NCI-H1694 treated with DMSO at 0.1 percent for 48 hours (cell line): ENCODE measurements at regions not wholly inside any gene's neighbourhood (a gene's known extent, or its start where the extent isn't known, plus 50 kb on each side); places are given as distances from the start of the nearest gene placed in this dataset.

Source experiments
- DNase-seq: peaks from one replicate; lab custom pipeline; 2025; lab: John Stamatoyannopoulos, UW

DNA sequence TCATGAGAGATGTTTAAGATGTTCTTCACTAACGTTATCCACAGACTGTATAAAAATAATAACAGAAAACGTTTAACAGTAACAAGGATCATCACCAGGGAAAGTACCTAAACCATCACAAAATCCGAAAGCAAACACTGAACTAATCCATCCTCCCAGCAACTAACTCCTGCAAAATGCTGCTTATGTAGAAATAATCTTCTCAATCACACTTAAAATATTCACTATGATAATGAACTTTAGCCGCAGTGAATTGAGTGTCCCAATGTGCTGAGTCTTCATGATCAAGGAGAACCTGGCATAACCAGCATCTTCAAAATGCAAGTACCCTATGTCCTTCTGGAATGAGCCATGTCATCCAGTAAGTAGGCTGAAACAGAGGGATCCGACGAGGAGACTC, 166.1 kb downstream of the LTN1 start:
- no peak for DNase-seq

- no peak for DNase-seq
Observed at GRCh38 chr21:28826021-28826420, 166.7 kb downstream of the LTN1 start.

GRCh38 chr21:28823429-28823828, 169.2 kb downstream of the LTN1 start:
- no peak for DNase-seq

- DNase-seq, result no peak
Observed at GRCh38 chr21:28822486-28823335, 170.0 kb downstream of the LTN1 start.

GRCh38 chr21:28822123-28822399, 170.6 kb downstream of the LTN1 start:
- DNase-seq, result no peak

DNA sequence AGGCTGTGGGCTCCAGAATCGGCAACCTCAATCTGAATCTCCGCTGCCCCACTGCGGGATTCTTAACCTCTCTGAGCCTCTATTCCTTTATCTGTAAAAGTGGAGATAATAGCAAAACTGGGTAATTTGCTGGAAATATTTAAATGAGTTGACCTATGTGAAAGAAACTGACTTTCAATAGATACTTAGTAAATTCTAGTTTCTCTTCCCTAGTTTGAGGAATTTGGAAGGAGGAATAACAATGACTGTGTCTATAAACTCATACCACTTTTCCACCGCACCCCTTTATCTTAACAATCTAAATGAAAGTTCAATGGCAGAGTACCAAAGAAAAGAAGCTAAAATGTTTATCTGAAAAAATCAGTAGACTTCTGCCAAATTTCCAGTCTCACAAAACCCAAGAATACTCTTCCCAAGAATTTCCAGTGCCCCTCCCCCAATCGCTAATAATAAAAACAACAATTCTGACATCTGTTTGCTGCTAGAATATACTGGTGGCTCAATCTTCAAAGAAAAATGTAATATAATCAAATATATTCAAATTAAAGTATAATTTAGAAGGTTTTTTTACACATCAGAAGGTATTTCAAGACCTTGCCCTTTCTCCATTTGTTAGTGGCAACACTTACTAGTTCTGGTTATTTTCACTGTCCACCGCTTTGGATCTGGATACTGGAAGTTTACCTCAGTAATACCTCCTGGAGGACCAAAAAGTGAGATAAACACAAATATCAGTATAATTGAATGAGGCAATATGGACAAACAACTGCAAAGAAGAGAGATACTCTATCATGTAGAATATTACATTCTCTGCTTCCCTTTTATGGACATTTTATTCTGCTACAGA, 171.2 kb downstream of the LTN1 start:
- DNase-seq, result no peak

- no peak for DNase-seq
Observed at GRCh38 chr21:28818663-28819278, 173.9 kb downstream of the LTN1 start.

DNA sequence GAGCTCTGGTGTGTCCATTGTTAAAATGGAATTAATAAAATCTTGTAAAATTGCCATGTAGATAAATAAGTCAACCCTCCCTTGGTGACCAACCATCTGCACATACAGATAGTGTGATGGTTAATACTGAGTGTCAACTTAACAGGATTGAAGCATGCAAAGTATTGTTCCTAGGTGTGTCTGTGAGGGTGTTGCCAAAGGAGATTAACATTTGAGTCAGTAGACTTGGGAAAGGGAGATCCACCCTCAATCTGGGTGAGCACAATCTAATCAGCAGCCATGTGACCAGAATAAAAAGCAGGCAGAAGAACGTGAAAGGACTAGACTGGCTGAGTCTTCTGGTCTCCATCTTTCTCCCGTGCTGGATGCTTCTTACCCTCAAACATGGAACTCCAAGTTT, 174.8 kb downstream of the LTN1 start:
- DNase-seq, result no peak

DNA sequence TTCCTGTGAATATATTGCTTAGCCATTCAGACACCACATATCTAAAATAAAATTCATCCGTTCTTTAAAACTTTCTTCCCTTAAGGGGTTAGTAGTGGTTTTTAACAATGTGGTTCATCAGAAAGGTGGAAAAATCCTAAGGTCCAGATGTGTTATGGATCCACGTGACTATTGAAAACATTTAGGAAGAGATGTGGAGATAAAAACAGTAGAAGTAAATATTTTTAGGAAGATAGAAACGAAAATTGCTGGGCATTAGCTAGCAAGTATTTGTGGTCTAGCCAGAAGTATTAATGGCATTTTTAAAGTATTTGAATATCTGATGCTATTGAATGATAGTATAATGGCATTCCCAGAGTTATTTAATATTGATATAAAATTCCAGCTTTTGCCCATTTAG, 180.8 kb downstream of the LTN1 start:
- no peak for DNase-seq

DNA sequence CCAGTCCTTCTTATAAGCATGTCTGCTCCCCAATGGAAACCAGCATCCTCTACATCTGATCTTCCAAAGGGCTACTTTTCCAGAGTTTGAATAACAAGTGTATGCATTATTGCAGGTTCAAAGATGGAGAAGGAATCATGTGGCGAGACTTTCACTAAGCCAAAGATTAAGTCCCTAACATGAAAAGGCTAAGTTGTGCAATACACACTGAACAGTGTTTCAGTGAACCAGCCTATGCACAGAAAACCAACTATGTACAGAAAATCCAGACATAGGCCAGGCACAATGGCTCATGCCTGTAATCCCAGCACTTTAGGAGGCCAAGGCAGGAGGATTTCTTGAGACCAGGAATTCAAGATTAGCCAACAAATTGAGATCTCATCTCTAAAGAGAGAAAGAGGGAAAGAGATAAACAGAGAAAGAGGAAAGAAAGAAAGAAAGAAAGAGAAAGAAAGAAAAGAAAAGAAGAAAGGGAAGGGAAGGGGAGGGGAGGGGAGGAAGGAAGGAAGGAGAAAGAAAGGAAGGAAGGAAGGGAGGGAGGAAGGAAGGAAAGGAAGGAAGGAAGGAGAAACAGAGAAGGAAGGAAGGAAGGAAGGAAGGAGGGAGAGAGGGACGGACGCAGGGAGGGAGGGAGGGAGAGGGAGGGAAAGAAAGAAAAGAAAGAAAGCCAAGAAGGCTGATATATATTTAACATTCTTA, 181.7 kb downstream of the LTN1 start:
- no peak for DNase-seq

DNA sequence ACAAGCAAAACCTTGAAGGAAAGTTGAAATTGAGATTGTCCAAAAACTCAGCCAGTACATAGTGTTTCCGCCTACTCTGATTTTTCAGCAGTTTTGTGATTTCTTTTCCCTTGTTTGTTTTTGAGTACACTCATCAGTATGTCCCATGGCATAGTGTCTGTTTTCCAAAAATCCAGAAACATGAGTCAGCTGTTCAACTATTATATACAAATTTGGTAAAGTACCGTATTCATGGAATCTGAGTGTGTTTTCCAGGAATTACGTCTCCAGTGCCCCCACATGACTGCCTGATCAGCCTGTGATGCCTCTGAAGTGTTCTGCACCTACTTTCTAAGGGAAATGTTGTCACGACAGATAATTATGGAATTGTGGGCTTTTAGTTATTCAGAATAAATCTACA, 186.8 kb downstream of the LTN1 start:
- no peak for DNase-seq

GRCh38 chr21:28804089-28804670, 188.5 kb downstream of the LTN1 start:
- no peak for DNase-seq

- DNase-seq, result no peak
Observed at GRCh38 chr21:28801906-28802305, 190.8 kb downstream of the LTN1 start.

- no peak for DNase-seq
Observed at GRCh38 chr21:28799926-28800325, 192.8 kb downstream of the LTN1 start.

DNA sequence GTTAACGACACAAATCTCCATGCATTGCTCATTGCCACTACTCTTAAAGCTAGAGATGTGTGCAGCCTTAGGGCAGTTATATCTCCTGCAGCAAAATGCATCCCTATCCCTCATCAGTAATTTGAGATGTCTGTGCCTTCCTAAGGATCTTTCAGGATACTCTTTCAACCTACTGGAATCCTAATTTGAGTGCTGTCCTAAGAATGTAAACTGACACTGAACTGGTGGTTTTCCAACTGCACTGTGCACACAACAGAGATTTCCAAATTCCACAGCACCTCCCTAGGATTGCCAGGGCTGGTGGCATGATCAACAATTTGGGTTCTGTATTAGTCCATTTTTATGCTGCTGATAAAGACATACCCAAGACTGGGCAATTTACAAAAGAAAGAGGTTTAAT, 193.9 kb downstream of the LTN1 start:
- no peak for DNase-seq

DNA sequence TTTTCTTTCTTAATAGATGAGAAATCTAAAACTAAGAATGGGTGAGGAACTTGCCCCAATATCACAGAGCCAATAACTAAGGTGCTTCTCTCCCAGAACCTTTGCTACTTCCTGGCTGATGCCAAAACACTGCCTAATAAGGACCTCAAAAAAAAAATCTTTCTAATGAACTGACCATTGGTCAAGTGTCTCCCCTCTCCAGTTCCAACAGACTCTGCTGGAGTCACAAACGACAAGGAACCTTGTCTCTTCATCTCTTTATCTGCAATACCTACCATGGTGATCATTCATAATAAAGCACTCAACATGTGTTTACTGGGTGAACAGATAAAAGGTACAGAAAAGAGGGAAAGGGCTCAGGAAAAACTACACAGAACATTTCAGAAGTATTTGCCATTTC, 197.4 kb downstream of the LTN1 start:
- DNase-seq, result no peak

DNA sequence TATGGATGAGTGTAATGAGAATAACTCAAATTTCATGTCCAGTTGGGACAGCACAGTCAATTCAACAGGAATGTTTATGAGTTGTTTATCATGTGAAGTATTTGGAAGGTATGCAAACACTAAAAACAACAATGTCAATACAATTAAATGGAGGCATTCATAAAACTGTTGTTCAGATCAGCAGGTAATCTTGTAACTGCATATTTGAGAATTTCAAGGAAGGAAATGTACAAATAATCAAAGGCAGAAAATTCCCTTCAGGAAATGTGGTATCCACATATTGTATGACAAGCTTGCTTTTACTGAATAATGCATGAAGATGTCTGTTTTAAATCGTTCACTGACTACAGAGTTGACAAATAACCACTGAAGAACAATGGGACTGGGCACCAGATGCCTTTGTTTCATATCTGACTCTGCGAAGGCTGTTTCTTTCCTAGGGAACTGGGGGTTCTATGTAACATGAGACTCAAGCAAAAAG, 198.3 kb downstream of the LTN1 start:
- DNase-seq, result no peak

DNA sequence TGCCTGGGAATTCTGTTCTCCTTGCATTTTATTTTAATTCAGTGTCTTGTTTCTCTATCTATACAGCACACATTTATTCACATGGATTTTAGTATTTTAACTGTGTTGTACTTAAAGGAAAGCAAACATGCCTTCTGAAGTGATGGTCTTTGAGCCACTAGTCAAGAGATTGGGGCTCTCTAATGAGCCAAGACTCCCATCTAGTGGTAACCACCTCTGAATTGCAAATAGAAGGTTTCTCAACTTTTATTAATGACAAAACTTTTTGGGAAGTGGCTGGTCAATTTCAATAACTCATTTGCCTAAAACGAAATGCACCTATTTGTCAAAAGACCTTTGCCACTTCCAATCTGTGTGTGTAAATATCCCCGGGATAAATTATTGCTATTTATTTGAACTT, 199.6 kb downstream of the LTN1 start:
- no peak for DNase-seq

DNA sequence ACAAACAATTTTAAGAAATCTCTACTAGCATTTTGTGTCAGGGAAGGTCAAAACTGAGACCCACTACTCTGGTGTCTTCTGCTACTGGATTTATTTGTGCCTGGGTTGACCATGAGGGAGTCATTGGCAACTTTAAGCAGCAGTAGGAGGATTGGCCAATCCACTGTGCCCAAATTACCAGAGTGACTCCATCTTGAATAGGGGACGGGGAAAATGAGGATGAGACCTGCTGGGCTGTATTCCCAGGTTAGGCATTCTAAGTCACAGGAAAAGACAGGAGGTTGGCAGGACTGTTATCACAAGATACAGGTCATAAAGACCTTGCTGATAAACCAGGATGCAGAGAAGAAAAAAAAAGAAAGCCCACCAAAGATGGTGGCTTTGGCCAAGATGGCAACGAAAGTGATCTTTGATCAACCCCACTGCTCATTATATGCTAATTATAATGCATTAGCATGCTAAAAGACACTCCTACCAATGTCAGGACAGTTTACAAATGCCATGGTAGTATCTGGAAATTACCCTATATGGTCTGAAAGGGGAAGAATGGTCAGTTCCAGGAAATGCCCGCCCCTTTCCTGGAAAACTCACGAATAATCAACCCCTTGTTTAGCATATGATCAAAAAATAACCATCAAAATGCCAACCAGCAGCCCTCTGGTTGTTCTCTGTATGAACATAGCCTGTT, 200.9 kb downstream of the LTN1 start:
- no peak for DNase-seq

DNA sequence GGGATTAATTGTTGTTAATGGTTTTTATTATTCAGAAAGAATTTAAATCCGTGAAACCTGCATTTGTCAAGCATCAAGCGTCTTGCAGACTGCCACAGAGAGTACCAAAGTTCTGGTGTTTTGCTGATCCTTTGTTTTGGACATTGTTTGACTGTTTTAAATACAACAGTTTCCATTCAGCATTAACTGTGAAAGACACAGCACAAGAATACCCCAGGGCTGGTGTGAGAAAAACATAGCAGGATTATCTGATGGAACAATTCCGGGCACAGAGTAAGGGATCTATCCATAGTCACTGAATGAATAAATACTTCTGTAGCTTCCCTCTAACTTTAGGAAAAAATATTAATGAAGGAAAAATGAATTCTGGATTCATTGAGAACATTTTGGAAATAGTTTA, 202.3 kb downstream of the LTN1 start:
- no peak for DNase-seq

DNA sequence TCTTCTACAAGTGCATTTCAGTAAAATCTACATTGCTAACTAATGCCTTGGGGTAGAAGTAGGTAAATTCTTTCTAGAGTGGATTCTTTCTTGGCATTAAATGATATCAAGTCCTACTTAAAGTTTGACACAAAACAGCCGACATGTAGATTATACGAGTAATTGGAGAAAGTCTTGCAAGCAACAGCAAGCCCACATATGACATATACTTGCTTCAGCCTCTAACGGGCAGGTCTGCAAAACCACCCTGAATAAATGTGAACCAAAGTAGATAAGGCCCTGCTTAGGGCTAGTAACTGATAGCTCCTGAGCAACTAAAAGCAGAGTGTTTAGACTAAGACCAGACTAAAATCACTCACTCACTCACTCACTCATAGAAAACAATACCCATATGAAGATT, 203.2 kb downstream of the LTN1 start:
- no peak for DNase-seq
